ENCODE measurements at regions not wholly inside any gene's neighbourhood (a gene's known extent, or its start where the extent isn't known, plus 50 kb on each side); places are given as distances from the start of the nearest gene placed in this dataset.
"Not testable (repeated sequence)": the region's sequence is repeated elsewhere in the genome, so short reads cannot be mapped to it uniquely, and the experiment has no call there.

- TF ChIP-seq ATF2 (CRISPR knock-in tag; IDR thresholded peaks at IDR 0.05; ENCODE audit: borderline replicate concordance, low read depth); ZMAT4 (CRISPR knock-in tag; IDR thresholded peaks at IDR 0.05); CTCF (IDR thresholded peaks at IDR 0.05); CBFB (CRISPR knock-in tag; IDR thresholded peaks at IDR 0.05; ENCODE audit: low read depth); FOXK1 (CRISPR knock-in tag; IDR thresholded peaks at IDR 0.05); EMX1 (CRISPR knock-in tag; IDR thresholded peaks at IDR 0.05); CREB1 (CRISPR knock-in tag; IDR thresholded peaks at IDR 0.05); NFYB (CRISPR knock-in tag; conservative IDR thresholded peaks at IDR 0.05; ENCODE audit: low read depth): not testable (repeated sequence)
- TF ChIP-seq, protein P1, sequence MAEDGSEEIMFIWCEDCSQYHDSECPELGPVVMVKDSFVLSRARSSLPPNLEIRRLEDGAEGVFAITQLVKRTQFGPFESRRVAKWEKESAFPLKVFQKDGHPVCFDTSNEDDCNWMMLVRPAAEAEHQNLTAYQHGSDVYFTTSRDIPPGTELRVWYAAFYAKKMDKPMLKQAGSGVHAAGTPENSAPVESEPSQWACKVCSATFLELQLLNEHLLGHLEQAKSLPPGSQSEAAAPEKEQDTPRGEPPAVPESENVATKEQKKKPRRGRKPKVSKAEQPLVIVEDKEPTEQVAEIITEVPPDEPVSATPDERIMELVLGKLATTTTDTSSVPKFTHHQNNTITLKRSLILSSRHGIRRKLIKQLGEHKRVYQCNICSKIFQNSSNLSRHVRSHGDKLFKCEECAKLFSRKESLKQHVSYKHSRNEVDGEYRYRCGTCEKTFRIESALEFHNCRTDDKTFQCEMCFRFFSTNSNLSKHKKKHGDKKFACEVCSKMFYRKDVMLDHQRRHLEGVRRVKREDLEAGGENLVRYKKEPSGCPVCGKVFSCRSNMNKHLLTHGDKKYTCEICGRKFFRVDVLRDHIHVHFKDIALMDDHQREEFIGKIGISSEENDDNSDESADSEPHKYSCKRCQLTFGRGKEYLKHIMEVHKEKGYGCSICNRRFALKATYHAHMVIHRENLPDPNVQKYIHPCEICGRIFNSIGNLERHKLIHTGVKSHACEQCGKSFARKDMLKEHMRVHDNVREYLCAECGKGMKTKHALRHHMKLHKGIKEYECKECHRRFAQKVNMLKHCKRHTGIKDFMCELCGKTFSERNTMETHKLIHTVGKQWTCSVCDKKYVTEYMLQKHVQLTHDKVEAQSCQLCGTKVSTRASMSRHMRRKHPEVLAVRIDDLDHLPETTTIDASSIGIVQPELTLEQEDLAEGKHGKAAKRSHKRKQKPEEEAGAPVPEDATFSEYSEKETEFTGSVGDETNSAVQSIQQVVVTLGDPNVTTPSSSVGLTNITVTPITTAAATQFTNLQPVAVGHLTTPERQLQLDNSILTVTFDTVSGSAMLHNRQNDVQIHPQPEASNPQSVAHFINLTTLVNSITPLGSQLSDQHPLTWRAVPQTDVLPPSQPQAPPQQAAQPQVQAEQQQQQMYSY (CRISPR knock-in tag; IDR thresholded peaks at IDR 0.05): not testable (repeated sequence)
- TF ChIP-seq, protein P2, sequence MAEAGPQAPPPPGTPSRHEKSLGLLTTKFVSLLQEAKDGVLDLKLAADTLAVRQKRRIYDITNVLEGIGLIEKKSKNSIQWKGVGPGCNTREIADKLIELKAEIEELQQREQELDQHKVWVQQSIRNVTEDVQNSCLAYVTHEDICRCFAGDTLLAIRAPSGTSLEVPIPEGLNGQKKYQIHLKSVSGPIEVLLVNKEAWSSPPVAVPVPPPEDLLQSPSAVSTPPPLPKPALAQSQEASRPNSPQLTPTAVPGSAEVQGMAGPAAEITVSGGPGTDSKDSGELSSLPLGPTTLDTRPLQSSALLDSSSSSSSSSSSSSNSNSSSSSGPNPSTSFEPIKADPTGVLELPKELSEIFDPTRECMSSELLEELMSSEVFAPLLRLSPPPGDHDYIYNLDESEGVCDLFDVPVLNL (CRISPR knock-in tag; IDR thresholded peaks at IDR 0.05; ENCODE audit: borderline replicate concordance, low read depth): not testable (repeated sequence)
- TF ChIP-seq, protein P3, sequence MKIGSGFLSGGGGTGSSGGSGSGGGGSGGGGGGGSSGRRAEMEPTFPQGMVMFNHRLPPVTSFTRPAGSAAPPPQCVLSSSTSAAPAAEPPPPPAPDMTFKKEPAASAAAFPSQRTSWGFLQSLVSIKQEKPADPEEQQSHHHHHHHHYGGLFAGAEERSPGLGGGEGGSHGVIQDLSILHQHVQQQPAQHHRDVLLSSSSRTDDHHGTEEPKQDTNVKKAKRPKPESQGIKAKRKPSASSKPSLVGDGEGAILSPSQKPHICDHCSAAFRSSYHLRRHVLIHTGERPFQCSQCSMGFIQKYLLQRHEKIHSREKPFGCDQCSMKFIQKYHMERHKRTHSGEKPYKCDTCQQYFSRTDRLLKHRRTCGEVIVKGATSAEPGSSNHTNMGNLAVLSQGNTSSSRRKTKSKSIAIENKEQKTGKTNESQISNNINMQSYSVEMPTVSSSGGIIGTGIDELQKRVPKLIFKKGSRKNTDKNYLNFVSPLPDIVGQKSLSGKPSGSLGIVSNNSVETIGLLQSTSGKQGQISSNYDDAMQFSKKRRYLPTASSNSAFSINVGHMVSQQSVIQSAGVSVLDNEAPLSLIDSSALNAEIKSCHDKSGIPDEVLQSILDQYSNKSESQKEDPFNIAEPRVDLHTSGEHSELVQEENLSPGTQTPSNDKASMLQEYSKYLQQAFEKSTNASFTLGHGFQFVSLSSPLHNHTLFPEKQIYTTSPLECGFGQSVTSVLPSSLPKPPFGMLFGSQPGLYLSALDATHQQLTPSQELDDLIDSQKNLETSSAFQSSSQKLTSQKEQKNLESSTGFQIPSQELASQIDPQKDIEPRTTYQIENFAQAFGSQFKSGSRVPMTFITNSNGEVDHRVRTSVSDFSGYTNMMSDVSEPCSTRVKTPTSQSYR (CRISPR knock-in tag; IDR thresholded peaks at IDR 0.05): not testable (repeated sequence)
- TF ChIP-seq, protein P4, sequence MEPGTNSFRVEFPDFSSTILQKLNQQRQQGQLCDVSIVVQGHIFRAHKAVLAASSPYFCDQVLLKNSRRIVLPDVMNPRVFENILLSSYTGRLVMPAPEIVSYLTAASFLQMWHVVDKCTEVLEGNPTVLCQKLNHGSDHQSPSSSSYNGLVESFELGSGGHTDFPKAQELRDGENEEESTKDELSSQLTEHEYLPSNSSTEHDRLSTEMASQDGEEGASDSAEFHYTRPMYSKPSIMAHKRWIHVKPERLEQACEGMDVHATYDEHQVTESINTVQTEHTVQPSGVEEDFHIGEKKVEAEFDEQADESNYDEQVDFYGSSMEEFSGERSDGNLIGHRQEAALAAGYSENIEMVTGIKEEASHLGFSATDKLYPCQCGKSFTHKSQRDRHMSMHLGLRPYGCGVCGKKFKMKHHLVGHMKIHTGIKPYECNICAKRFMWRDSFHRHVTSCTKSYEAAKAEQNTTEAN (CRISPR knock-in tag; IDR thresholded peaks at IDR 0.05): not testable (repeated sequence)
These were observed 247.1 kb downstream of the UTRN start for GRCh38 chr6:144532238-144532637.

Measured in WTC11 (cell line).